Stimulated activated CD4-positive, alpha-beta T cell treated with anti-CD3 and anti-CD28 coated beads, Interleukin-2, amount 100 ng/mL, for 24 hours (primary cell): ENCODE measurements at regions not wholly inside any gene's neighbourhood (a gene's known extent, or its start where the extent isn't known, plus 50 kb on each side); places are given as distances from the start of the nearest gene placed in this dataset.

ENCODE experiments used
- DNase-seq, 2 donors: peaks; one replicate each; pipeline ENCODE4 v3.0.0-alpha.2; 2020

DNA sequence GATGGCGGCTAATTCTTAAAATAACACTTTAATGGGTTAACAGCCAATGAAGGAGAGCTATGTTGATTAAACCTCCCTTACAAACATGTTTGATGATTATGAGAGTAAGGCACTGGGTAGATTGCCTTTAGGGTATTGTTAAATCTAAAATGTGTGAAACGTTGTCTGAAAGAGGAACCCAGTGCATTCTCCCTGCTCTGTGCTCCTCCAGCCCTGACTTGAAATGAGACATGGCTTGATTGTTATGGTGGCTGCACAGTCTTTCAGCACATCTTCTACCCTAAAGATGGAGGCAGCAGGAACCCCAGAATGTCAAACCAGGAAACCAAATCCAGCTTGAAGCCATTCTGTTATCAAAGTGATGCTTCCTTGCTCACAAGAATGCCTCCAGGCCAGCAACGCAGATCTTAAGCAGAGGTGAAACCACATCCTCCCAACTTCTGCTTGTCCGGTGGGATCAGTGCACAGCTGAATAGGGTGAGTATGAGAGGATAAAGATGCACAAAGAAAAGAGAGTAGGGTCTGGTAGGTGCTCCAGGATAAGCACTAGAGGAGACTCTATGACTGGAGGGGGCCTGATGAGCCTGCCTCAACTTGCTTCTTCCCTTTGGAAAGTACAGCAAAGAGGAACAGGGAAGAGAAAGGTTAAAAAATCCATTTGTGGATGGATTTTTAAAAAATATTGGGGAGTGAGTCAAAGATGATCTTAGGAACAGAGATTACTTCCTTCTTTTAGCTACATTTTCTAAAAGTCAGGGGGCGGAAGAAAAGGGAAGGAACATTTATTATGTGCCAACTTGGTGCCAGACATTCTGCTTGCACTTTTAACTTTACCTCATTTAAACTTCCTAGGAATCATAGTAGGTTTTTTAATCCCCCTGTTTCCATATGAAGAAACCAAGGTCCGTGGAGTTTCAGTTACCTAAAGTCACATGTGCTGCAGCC, 523.0 kb downstream of the TXNL1 start:
- no peak for DNase-seq

DNA sequence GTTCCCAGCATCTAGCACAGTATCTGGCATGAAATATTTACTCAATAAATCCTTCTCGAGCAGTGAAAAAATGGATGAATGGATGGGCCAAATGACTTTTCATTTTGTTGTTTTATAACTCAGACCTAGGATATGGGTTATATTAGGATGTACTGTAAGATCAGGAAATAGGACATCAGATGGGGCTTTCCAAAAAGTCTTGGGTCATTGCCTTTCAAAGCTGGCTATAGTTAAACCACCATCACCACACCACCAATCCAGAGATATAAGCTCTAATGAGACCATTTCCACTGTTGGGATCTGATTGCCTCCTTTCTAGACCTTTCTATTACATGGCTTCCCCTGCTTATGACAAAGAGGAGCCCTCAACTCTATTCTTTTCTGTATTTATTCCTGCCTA, 525.0 kb upstream of the TCF4 start:
- DNase-seq = no peak

DNA sequence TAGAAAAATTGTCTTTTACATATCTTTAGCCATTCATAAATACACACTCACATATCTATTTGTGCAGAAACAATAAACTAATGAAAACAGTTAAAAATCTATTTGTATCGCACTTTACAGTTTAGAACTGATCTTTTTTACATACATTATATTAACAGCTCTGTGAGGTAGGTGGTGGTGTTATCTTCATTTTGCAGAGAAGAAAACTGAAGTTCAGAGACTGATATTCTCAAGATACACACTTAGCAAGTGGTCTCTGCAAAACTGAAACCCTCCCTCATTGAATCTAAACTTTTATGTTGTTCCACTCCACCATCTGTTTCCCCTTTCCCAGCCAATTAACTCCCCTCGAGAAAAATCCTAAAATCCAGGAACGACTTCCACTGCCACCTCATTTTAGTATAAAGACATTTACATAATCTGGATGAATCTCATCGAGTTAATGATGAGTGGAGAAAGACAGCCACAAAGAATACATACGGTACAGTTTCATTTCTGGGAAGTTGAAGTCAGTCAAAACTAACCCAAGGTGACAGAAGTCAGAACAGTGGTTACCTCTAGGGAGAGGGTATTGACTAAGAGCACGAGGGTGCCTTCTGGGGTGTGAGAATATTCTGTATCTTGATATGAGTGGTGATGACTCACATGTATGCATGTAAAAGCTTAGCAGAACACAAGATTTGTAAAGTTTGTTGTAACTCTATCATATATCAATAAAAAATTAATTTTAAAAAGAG, 524.2 kb upstream of the TCF4 start:
- DNase-seq = no peak

DNA sequence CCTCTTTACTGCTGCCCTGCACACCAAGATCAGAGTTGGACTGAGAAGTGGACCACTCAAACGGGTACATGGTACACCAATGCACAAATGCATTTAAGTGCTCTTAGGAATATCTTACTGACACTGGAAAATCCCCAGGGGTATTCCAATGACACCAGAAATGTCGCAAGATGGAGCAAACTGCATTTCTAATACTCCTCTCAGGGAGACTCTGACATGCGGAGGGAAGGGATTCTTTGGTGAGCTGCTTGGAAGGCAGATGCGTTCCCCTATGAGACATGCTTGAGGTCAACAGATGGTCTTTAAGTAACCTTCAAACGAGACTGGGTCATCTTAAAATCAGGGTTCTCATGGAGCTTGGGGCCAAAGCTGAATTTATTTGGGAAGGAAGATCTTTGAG, 521.8 kb upstream of the TCF4 start:
- DNase-seq = no peak

DNA sequence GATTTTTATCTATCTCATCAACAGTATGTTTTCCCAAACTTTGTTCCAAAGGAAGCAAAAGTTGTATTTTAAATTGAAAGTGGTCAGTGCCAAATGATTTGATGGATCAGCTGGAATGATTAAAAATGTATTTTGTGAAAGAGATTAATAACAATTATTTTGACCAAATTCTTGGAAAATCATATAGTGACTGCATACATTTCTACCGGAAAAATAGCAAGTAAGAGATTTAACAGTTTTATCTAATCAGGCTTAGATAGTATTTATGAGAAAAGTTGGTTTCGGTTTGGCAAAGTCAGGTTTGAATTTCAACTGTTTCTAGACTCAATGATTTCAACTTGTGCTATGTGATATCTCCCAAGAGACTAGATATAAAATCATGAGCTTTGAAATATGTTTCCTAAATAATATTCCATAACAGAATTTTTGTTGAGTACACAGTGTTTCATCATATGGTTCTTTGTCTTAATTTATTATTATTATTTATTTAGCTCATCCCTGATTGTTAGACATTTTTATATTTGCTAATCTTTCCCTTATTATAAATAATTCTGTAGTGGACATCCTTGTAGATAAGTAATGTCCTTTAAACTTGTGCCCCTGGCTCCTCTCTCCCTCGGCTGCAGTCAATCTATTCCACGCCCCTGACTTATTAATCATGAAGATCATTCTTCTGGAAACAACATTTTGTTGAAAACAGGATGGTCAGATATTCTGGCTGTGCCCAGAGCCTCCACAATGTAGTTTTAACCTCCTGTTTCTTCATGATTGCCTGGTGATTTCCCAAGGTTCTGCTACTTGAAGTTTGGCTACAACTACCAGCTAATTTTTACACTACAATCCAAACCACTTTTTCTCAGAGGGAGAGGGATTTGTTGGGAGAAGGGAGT, 520.7 kb upstream of the TCF4 start:
- DNase-seq = no peak

DNA sequence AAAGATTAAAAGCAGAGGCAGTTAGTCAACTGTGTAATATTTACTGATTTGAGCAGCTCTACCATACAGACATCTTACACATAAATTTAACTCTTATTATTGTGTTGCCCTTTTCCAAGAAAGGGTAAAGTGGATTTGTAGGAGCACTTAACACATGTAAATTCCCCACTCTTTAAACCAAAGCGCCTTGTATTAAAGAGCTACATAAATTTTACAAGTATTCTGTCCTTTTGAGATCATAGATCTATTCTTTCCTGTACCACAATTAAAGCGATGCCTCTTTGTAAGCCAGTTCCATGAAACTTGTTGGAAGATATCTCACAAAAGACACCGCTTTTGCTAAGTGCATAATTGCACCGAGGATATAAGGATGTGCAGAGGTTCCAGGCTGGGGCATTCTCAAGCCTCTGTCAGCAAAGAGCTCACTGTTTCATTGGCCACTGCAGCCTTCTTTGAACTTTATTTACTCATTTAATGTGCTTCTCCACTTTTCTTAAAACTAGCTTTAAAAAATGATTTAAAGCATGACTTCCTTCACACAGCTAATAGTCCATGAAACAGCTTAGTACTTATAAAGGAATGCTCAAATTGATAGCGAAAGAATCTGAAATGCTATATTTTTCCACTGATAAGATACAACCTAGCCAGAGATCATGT, 520.0 kb upstream of the TCF4 start:
- DNase-seq = no peak

DNA sequence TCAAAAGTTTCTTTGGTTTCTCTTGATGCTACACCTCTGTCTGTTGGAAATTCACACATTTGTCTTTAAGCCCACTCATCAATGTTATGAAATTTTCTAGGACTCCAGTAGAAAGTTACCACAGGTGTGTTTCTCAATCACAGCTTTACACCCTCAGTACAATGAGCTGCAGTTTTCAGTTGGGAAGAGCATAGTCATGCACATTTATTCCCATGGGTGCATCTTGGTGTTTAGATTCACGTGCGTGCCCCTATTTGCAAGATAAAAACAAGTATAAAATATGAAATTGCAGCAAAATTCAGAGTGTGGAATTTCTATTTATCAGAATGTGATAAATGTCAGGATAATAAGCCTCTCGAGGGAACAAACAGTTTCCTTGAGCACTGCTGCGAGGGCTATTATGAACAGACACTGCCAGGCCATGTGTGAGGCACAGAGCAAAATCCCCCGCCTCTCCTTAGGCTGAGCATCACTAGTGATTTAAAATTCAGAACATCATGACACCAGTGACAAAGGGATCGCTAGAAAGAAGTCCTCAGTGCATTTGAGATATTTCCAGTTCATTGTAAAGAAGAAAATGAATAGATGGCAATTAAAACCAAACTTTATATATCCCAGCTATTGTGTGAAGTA, 512.2 kb upstream of the TCF4 start:
- DNase-seq = no peak

DNA sequence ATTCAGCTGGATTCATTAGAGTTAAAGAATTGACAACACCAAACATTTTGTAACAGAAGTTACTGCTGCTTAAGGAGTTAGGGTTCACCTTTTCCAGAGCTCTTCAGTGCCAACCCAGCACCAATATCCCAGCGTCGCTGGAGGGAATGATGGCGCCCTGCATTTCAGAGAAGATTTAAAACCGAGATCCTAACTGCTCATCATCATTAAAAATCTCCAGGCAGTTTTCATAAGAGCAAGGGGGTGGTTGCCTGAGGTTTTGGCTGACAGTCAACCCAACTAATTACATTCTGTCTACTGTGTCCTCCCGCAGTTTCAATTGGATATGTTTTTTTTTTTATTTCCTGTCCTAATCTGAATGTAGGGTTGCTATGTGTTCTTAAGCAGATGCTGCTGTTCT, 509.6 kb upstream of the TCF4 start:
- DNase-seq = no peak

DNA sequence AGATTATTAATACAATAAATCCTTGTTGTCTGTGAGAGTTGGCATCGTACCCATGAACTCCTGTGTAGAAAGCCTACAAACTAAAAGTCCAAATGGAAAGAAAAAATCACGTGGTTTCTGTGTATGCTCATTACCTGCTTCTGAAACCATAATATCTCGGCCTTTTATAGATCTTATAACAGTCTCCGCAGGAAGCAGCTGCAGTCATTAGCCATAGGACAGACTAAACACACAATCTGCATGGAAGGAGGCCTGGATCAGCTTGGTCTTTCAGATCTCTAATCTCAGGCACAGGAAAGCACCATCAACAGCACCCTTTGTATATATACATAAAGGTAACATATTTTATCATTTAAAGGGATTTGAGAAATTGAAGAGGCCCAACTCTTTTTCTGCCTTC, 508.9 kb upstream of the TCF4 start:
- DNase-seq = no peak

DNA sequence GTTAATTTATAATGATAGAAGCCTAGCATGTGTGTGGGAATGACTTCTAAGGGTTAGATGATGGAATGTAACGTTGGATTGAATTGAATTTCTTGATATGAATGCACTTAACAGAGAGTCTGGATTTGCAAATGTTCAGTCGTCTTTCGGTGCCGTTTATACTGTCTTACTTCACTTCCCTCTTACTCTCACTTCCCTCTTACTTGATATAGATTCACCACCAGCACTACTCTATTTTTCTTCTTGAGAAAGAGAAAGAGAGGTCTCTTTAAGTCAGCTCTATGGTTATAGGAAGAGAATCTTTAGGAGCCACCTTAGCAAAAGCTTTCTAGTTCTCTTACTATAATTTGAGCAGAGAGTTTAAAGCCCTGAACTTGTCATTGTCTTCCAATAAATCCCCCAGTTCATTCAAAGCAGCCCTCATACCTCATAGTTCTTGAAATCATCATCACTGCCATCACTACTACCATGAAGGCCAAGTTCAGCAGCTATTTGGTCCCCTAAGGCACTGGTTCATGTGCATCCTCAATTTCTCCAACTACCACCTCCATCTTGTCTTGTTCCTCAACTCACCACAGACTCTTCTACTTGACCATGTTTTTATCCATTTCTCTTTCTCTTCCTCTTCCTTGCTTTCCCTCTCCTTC, 501.7 kb upstream of the TCF4 start:
- DNase-seq = no peak

DNA sequence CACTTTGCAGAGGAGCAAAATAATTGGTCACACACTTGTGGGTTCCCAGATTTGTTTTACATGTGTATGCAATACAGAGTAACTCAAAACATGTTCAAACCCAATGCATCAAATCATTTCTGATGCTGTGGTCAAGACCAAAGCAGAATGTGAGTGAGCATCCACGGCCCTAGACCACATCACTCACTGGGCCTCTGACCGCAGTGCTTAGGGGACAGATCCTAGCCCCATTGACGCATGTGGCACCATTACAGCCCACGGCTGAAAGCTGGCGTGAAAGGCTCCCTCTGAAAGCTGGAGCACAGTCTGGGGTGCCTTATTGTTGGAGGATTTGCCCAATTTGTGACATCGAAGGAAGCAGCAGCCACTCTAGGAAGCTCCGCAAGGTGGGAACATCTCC, 498.8 kb upstream of the TCF4 start:
- no peak for DNase-seq

DNA sequence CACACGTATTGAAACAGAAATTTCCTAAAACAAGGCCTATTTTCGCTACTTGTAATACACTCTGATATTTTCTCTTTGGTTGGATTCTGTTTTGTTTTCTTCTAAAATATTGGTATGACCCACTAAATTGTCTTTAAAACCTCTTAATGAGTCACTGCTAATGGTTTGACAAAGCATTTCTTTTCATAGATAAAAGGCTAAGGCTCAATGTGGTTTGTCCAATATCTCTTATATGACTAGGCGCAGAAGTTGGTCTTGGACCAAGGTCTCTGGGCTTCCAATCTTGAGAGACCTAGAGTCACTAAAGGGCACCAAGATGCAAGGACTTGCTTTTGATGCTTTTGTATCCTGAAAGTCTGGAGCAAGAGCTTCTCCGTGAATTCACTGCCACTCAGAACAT, 498.2 kb upstream of the TCF4 start:
- DNase-seq = no peak

DNA sequence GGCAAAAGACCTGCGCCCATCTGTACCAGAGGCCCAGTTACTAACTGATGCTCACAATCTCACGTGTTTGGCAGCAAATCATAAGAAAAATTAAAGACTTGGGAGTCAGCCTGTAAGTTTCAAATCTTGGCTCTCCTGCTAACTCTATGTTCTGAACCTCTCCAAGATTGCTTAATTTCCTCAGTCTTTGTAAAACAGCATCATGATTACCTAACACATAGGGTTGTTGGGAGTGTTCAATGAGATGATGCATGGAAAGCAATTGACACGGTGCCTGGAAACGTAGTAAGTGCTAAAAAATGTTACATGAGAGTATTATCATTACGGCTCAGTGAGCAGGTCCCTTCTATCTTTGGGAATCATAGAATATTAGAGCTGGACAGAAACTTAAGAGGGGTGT, 497.6 kb upstream of the TCF4 start:
- no peak for DNase-seq

DNA sequence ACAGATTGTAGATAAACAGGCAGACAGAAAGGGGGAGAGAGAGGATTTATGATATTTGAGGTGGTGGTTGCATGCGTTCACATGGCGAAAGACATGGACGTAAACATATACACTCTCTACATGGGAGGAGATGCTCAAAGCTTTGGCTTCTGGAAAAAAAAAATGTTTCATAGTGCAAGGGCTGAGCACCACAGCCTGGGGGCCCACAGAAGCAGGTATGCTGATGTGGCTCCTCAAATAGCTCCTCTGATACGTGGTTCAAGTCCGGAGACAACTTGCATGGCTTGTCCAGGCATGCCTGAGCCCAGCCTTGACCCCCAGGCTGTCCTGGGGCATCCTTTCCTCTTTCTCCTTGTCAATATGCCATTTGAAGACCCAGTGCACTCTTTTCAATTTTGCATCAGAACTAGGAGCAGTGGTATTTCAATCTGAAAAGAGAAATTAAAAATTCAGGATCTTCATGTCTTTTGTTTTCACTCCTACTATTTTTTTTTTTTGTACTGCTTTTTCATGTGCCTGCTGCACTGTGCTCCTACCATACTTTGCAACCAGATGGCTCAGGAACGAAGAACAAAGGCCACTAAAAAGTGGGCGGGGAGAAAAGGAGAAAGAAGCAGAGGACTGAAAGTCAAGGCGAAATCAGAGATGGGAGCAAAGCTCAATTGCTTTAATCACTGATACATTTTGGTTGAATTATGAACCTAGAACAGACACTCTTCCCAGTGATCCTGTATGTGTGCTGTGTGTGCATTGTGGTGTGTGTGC, 495.7 kb upstream of the TCF4 start:
- no peak for DNase-seq

DNA sequence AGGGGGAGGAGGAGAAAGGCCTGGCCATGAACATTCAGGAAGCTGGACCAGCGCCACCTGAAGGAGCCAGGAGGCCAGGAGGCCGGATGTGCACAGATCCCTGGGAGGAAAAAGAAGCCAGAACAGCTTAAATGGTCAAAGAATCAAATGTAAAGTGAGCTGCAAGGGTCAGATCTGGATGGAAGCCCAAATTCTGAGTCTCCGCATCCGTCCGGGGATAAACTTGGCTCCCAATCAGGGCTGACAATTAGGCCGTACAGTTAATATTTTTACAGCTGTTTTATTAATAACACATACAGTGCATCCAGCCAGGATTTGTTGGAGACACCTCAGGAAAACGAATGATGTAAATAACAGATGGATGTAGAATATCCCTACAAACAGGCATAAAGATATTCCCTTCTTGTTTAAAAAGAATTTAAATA, 495.1 kb upstream of the TCF4 start:
- DNase-seq = no peak

DNA sequence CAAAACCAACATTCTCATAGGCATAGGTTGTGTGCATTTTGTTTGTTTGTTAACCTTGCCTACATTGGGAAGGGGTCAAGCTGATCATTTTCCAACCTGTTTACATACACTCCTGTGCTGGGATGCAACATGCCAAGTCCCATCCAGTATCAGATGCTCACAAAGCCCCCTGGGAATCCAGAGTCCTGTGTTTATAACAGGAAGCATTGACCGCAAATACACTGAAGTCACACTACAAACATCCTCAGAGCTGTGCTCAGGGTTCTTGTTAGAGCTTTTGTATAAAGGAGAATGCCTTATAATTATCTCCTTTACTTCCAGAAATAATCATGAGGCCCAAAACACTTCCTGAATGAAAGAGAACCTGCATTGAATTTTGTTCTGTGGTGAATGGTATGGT, 488.7 kb upstream of the TCF4 start:
- DNase-seq = no peak

DNA sequence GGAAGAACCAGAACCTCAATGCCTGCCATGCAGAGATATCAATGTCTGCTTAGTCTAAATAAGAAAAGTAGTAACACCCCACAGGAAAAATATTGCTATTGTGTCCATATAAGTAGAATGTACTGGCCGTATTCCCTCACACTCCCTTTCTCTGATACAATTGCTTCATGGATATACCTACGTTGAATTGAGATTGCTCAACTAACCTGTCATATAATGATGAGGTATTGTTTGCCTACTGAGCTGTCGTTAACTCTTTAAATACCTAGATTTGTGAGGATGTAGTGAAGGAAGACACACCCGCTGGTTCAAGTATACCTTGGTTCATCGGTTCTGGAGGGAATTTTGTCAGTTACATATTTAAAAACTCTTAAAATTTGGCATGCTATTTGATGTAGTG, 480.7 kb upstream of the TCF4 start:
- no peak for DNase-seq

DNA sequence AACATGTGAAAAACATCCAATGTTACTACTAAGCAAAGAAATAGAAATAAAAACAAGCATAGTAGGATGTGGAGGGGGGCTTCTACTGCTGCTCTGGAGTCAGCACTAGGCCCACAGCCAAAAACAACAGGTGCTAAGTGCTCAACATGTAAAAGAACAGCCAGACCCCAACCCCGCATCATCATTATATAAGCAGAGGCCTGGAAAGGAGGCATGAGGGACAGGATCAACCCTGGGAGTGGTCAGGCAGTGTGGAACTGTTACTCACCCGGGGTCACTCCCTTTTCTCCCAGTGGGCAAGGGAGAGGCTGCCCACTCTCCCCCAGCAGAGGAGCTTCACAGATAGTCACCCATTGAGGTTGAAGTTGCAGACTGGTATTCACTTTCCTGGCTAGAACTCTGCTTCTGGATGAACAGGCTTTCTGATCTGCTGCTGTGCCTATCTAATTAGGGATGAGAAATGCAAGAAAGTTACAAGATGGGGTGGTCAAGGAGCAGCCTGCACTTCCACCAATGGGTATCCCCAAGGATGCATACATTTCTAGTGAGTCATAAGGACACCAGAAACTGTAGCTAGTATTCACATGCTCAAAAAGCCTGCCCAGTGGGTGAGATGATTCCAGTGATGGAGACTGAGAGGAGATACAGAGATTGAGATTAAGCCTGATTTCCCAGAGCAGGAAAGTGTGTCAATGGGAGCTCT, 480.1 kb upstream of the TCF4 start:
- DNase-seq = no peak

DNA sequence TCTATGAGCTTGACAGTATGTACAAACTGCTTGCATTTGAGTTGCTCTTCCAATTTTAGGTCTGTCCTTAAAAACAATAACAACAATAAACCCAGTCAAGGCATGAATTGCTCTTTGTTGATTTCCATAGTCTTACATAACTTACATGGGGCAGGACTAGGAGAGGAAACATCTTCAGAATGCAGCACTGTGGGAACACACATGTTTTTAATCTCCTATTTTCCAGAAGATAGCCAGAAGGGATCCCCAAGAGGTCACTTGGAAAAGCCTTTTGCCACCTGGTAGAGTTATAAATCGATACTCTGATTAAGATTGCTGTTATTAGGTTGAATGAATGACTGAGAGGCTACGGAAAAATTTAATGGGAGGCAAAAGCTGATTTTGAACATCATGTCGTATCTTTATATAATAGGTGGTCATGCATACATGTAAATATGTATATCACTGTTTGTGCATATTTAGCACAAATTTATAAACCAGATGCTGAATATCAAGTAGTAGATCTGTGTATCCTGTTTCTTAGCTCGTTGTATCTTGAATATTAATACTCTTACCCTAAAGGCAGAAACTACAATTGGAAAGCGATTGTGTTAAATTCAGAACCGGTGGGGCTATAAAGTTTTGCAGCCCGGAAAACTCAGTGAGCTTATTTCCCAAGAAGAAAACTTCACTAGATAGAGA, 479.4 kb upstream of the TCF4 start:
- DNase-seq = no peak
